CD14-positive monocyte (primary cell): ENCODE measurements at regions not wholly inside any gene's neighbourhood (a gene's known extent, or its start where the extent isn't known, plus 50 kb on each side); places are given as distances from the start of the nearest gene placed in this dataset.

ENCODE experiments used
- DNase-seq, 3 donors: peaks; one replicate each; pipeline ENCODE4 v3.0.0-alpha.2; 2011 to 2022
- H2AFZ ChIP-seq: 2 replicates; pipeline ENCODE4 v1.6.0; 2012; ENCODE audit warnings: mild to moderate bottlenecking, low read depth, low read length, inconsistent platforms; ENCODE audit not compliant: insufficient read depth, poor library complexity, severe bottlenecking
- H3K27ac ChIP-seq, 2 donors: 1 replicate in 1 of 2; 2 replicates in 1 of 2; pipeline ENCODE4 v1.5.1; 2012 to 2013; ENCODE audit warnings: low read length in 2 of 2, control low read depth in 1 of 2, inconsistent platforms in 1 of 2, low read depth in 1 of 2, mild to moderate bottlenecking in 1 of 2
- H3K27me3 ChIP-seq, 2 donors: one replicate each; pipeline versions ENCODE4 v1.6.0 to v1.6.1; 2011 to 2013; ENCODE audit warnings: low read length in 2 of 2; ENCODE audit not compliant: control insufficient read depth in 2 of 2, insufficient read depth in 2 of 2
- H3K36me3 ChIP-seq, 2 donors: replicated peaks in 1 of 2; 1 replicate in 1 of 2; 2 replicates in 1 of 2; pipeline versions ENCODE4 v1.5.1 to v1.6.1; 2012 to 2013; ENCODE audit warnings: low read length in 2 of 2, control low read depth in 1 of 2, inconsistent platforms in 1 of 2, mild to moderate bottlenecking in 1 of 2; ENCODE audit not compliant: insufficient read depth in 2 of 2, control insufficient read depth in 1 of 2
- H3K4me1 ChIP-seq, 2 donors: 1 replicate in 1 of 2; 2 replicates in 1 of 2; pipeline versions ENCODE4 v1.5.1 to v1.6.1; 2012 to 2013; ENCODE audit warnings: low read length in 2 of 2, control low read depth in 1 of 2, inconsistent platforms in 1 of 2, mild to moderate bottlenecking in 1 of 2, moderate library complexity in 1 of 2; ENCODE audit not compliant: insufficient read depth in 2 of 2, control insufficient read depth in 1 of 2
- H3K4me2 ChIP-seq: replicated peaks from 2 replicates; pipeline ENCODE3; 2012; ENCODE audit warnings: low read length, moderate library complexity, mild to moderate bottlenecking; ENCODE audit not compliant: poor library complexity, severe bottlenecking; ENCODE audit errors: extremely low read depth
- H3K4me3 ChIP-seq, 3 experiments: fragments of 200-600 bp in 1 of 3; sonication (generic) in 1 of 3; replicated peaks in 1 of 3; 1 replicate in 2 of 3; 2 replicates in 1 of 3; pipeline ENCODE4 v1.5.1; 2011 to 2013; ENCODE audit warnings: low read length in 3 of 3, mild to moderate bottlenecking in 3 of 3, control low read depth in 2 of 3, low read depth in 2 of 3, inconsistent platforms in 1 of 3, moderate library complexity in 1 of 3
- H3K79me2 ChIP-seq: 2 replicates; pipeline ENCODE4 v1.6.0; 2012; ENCODE audit warnings: mild to moderate bottlenecking, control low read depth, inconsistent platforms, low read length, moderate library complexity; ENCODE audit not compliant: insufficient read depth
- H3K9ac ChIP-seq: 2 replicates; pipeline ENCODE4 v1.6.0; 2017; ENCODE audit warnings: low read length, mild to moderate bottlenecking; ENCODE audit not compliant: insufficient read depth, poor library complexity, severe bottlenecking
- H3K9me3 ChIP-seq, 2 donors: replicated peaks in 1 of 2; 1 replicate in 1 of 2; 2 replicates in 1 of 2; pipeline versions ENCODE4 v1.5.1 to v1.6.1; 2012 to 2013; ENCODE audit warnings: low read length in 2 of 2, control low read depth in 1 of 2; ENCODE audit not compliant: control insufficient read depth in 1 of 2, insufficient read depth in 1 of 2
- H4K20me1 ChIP-seq: 2 replicates; pipeline ENCODE4 v1.6.0; 2012; ENCODE audit warnings: mild to moderate bottlenecking, low read length, control low read depth, moderate library complexity; ENCODE audit not compliant: insufficient read depth
- H3K27ac Mint-ChIP-seq, 7 donors: one replicate each; pipeline ENCODE4 v1.8.0; 2020; ENCODE audit warnings: mild to moderate bottlenecking in 7 of 7, mixed read lengths in 7 of 7, moderate library complexity in 6 of 7, inconsistent platforms in 2 of 7
- H3K27me3 Mint-ChIP-seq, 3 donors: one replicate each; pipeline ENCODE4 v1.8.0; 2021 to 2022; ENCODE audit warnings: low read depth in 3 of 3, mild to moderate bottlenecking in 3 of 3, mixed read lengths in 3 of 3, moderate library complexity in 3 of 3, inconsistent platforms in 1 of 3
- H3K36me3 Mint-ChIP-seq, 2 donors: one replicate each; pipeline ENCODE4 v1.8.0; 2020; ENCODE audit warnings: mixed read lengths in 2 of 2, inconsistent platforms in 1 of 2, mild to moderate bottlenecking in 1 of 2
- H3K4me1 Mint-ChIP-seq: one replicate; pipeline ENCODE4 v1.8.0; 2020; ENCODE audit warnings: mild to moderate bottlenecking, mixed read lengths
- H3K4me3 Mint-ChIP-seq, 2 donors: one replicate each; pipeline ENCODE4 v1.8.0; 2020; ENCODE audit warnings: mild to moderate bottlenecking in 2 of 2, mixed read lengths in 2 of 2, moderate library complexity in 1 of 2
- H3K9me3 Mint-ChIP-seq, 7 donors: one replicate each; pipeline ENCODE4 v1.8.0; 2020 to 2022; ENCODE audit warnings: mixed read lengths in 7 of 7, mild to moderate bottlenecking in 6 of 7, moderate library complexity in 6 of 7, inconsistent platforms in 2 of 7
- CTCF ChIP-seq: fragments of 200-600 bp; IDR thresholded peaks from one replicate; pipeline ENCODE4 v1.8.0; 2022; ENCODE audit warnings: antibody characterized with exemption, mild to moderate bottlenecking
- WGBS: methylation state at CpG from one replicate; pipeline ENCODE4 v1.1.5; 2013; ENCODE audit warnings: missing lambda C conversion rate; ENCODE audit not compliant: insufficient coverage; 5-methylcytosine and 5-hydroxymethylcytosine counted together
- intact Hi-C, 2 donors: fragments of 100-400 bp; cut with micrococcal nuclease; formaldehyde crosslinking; loops; one replicate each; pipeline versions ENCODE4 v1.15.0 to v1.15.1; 2023

- intact Hi-C loops, result no loop called here
- Histone ChIP-seq H3K4me1 (no peaks in the 10 kb centered on the region), H3K79me2 (no peaks in the 10 kb centered on the region), H3K4me3 (no peak overlapping the region), H3K4me2 (no peak overlapping the region), H3K9ac (no peak overlapping the region), H3K27me3 (no peaks in the 10 kb centered on the region), H4K20me1 (no peaks in the 10 kb centered on the region), H3K36me3 (no peaks in the 10 kb centered on the region), H2AFZ (no peak overlapping the region), H3K9me3 (no peaks in the 10 kb centered on the region), H3K27ac (no peak overlapping the region)
- Mint-ChIP-seq H3K9me3 (peaks cover 0 to 5% (median 0%) of the 10 kb centered on the region in 7 donors), H3K4me1 (no peaks in the 10 kb centered on the region), H3K27ac (no peak overlapping the region), H3K27me3 (peaks cover 0 to 2% (median 1%) of the 10 kb centered on the region in 3 donors), H3K36me3 (no peaks in the 10 kb centered on the region), H3K4me3 (no peak overlapping the region)
- TF ChIP-seq CTCF, result no peak
- 100% methylated on average over 2 of the region's 3 CpGs for WGBS
- no peak for DNase-seq
These were observed 217.5 kb upstream of the ACTBL2 start for GRCh38 chr5:57700072-57700471.

- H3K9me3 Mint-ChIP-seq, result peaks cover 0 to 5% (median 0%) of the 10 kb centered on the region in 7 donors
- no peaks in the 10 kb centered on the region for H4K20me1 ChIP-seq
- no peak overlapping the region for H3K4me3 Mint-ChIP-seq
- intact Hi-C loops, result no loop called here
- H3K9ac ChIP-seq, result no peak overlapping the region
- no peak overlapping the region for H3K4me3 ChIP-seq
- H3K27me3 ChIP-seq, result no peaks in the 10 kb centered on the region
- no peaks in the 10 kb centered on the region for H3K9me3 ChIP-seq
- no peak overlapping the region for H3K27ac Mint-ChIP-seq
- peaks cover 0 to 2% (median 0%) of the 10 kb centered on the region in 3 donors for H3K27me3 Mint-ChIP-seq
- H3K4me2 ChIP-seq, result no peak overlapping the region
- DNase-seq, result no peak
- H2AFZ ChIP-seq, result no peak overlapping the region
- no peak overlapping the region for H3K27ac ChIP-seq
- no peaks in the 10 kb centered on the region for H3K36me3 Mint-ChIP-seq
- no peaks in the 10 kb centered on the region for H3K4me1 ChIP-seq
- no peaks in the 10 kb centered on the region for H3K79me2 ChIP-seq
- no peak for TF ChIP-seq CTCF
- no peaks in the 10 kb centered on the region for H3K36me3 ChIP-seq
- H3K4me1 Mint-ChIP-seq, result no peaks in the 10 kb centered on the region
These were observed 216.2 kb upstream of the ACTBL2 start for GRCh38 chr5:57698802-57699201.
